Thyroid gland (tissue), 4 donors: ENCODE measurements at regions not wholly inside any gene's neighbourhood (a gene's known extent, or its start where the extent isn't known, plus 50 kb on each side); places are given as distances from the start of the nearest gene placed in this dataset.

Experiments used
- DNase-seq, 2 donors: peaks; one replicate each; pipeline ENCODE4 v3.0.0-alpha.2; 2019
- H3K27ac ChIP-seq, 3 donors: fragments of 200-600 bp; sonication (generic); 1 replicate in 2 of 3; 2 replicates in 1 of 3; pipeline ENCODE4 v1.5.1; 2016 to 2019; ENCODE audit warnings: mild to moderate bottlenecking in 1 of 3, moderate library complexity in 1 of 3
- H3K27me3 ChIP-seq: fragments of 200-600 bp; sonication (generic); one replicate; pipeline ENCODE4 v1.5.1; 2019
- H3K36me3 ChIP-seq, 2 donors: fragments of 200-600 bp; sonication (generic); one replicate each; pipeline ENCODE4 v1.5.1; 2016 to 2019
- H3K4me1 ChIP-seq, 2 donors: fragments of 200-600 bp; sonication (generic); one replicate each; pipeline ENCODE4 v1.5.1; 2017 to 2019
- H3K4me3 ChIP-seq, 3 donors: fragments of 200-600 bp; sonication (generic); replicated peaks in 1 of 3; 1 replicate in 2 of 3; 2 replicates in 1 of 3; pipeline ENCODE4 v1.5.1; 2016; ENCODE audit warnings: mild to moderate bottlenecking in 1 of 3
- H3K9me3 ChIP-seq: fragments of 200-600 bp; sonication (generic); one replicate; pipeline ENCODE4 v1.5.1; 2017
- POLR2A ChIP-seq, 2 donors: fragments of 450-650 bp; IDR thresholded peaks; one replicate each; pipeline ENCODE4 v1.6.1; 2017; ENCODE audit warnings: antibody characterized with exemption in 2 of 2, mild to moderate bottlenecking in 2 of 2, moderate library complexity in 1 of 2
- WGBS, 2 donors: methylation state at CpG; one replicate each; pipeline ENCODE4 v1.1.5; 2017; 5-methylcytosine and 5-hydroxymethylcytosine counted together
- intact Hi-C: fragments of 100-400 bp; cut with DNase I; formaldehyde crosslinking; loops from one replicate; pipeline ENCODE4 v1.15.1; 2023
- TF ChIP-seq, protein P1 (sequence below), 6 experiments: fragments of 200-600 bp in 3 of 6; fragments of 450-650 bp in 3 of 6; sonication (generic) in 3 of 6; IDR thresholded peaks; one replicate each; pipeline ENCODE4 v1.5.1; 2016 to 2019; ENCODE audit warnings: antibody characterized with exemption in 6 of 6, mild to moderate bottlenecking in 2 of 6, inconsistent platforms in 1 of 6, moderate library complexity in 1 of 6

DNA sequence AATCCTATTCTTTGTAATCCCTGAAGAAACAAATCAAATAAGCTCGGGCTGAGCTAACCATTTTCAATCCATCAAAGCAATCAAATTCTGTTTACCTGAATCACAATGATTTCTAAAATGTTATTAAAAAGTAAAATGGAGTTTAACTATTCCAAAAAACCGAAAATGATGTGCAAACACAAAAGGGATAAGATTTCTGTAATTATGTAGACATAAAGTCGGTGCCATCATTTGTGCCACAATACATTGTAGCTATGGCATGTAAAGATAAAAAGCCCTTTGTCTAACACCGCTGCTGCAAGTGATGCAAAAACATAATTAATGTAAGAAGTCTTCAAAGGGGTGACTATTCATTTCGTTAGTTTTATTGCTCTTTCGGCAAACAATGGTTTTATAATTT is 125.1 kb upstream of the FAM204A start:
- H3K4me3 ChIP-seq: no peak overlapping the region
- intact Hi-C loops: no loop called here
- H3K4me1 ChIP-seq: no peaks in the 10 kb centered on the region
- H3K9me3 ChIP-seq: no peaks in the 10 kb centered on the region
- no peak overlapping the region for H3K27ac ChIP-seq
- no peak for DNase-seq
- 73 to 77% methylated on average over 6 of the region's 6 CpGs for WGBS, 2 donors
- no peak for TF ChIP-seq POLR2A (IDR thresholded peaks at IDR 0.05)
- TF ChIP-seq, protein P1, sequence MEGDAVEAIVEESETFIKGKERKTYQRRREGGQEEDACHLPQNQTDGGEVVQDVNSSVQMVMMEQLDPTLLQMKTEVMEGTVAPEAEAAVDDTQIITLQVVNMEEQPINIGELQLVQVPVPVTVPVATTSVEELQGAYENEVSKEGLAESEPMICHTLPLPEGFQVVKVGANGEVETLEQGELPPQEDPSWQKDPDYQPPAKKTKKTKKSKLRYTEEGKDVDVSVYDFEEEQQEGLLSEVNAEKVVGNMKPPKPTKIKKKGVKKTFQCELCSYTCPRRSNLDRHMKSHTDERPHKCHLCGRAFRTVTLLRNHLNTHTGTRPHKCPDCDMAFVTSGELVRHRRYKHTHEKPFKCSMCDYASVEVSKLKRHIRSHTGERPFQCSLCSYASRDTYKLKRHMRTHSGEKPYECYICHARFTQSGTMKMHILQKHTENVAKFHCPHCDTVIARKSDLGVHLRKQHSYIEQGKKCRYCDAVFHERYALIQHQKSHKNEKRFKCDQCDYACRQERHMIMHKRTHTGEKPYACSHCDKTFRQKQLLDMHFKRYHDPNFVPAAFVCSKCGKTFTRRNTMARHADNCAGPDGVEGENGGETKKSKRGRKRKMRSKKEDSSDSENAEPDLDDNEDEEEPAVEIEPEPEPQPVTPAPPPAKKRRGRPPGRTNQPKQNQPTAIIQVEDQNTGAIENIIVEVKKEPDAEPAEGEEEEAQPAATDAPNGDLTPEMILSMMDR (IDR thresholded peaks at IDR 0.05): no peak
- H3K27me3 ChIP-seq: no peaks in the 10 kb centered on the region
- H3K36me3 ChIP-seq: no peaks in the 10 kb centered on the region

DNA sequence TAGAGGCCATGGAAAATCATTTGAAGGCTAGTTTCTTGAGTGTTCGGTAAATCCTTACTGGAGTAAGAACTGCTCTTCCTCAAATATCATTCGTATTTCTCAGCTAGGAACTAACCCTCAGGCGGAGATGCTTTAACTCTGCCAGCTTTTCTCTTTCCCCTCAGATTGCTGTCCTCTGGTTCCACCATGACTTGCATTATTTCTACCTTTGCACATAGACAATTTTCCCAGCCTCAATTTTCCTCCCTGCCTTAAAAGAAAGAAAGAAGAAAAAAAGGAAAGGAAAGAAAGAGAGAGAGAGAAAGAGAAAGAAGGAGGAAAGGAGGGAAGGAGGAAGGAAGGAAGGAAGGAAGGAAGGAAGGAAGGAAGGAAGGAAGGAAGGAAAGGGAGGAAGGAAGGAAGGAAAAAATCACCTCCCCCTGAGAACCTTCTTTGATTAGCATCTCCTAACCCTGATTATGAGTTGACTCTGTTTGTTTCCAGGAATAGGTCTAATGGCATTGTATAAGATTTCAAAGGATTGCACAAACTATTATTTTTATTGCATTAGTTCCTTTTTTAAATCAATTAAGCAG is 123.3 kb upstream of the FAM204A start:
- Histone ChIP-seq H3K36me3 (no peaks in the 10 kb centered on the region), H3K4me1 (no peaks in the 10 kb centered on the region), H3K4me3 (no peak overlapping the region), H3K27me3 (no peaks in the 10 kb centered on the region), H3K9me3 (no peaks in the 10 kb centered on the region), H3K27ac (no peak overlapping the region)
- no peak for TF ChIP-seq POLR2A (IDR thresholded peaks at IDR 0.05)
- TF ChIP-seq, protein P1 (IDR thresholded peaks at IDR 0.05): no peak
- intact Hi-C loops: no loop called here
- WGBS, 2 donors: 89 to 90% methylated on average over 3 of the region's 3 CpGs
- no peak for DNase-seq

DNA sequence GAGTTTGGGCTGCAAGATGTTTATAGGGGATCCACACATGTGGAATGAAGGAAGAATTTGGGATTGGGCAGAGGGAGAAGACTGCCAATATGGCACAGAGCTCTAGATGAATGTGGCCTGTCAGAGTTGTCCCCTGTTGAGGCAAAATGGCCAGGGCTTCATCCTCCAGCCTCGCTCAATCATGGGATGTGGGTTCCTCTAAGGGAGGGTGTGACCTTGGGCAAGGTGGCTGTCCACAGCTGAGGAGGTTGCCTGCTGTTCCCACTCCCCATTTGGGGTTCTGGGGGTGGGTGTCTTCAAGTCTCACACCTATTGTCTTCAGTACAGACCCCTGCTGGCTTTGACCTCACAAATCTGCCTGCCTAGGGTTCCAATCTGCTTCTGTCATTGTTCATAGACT is 121.6 kb upstream of the FAM204A start:
- WGBS, 2 donors: 75 to 100% methylated on average over 1 of the region's 1 CpG
- intact Hi-C loops: no loop called here
- no peak for DNase-seq

DNA sequence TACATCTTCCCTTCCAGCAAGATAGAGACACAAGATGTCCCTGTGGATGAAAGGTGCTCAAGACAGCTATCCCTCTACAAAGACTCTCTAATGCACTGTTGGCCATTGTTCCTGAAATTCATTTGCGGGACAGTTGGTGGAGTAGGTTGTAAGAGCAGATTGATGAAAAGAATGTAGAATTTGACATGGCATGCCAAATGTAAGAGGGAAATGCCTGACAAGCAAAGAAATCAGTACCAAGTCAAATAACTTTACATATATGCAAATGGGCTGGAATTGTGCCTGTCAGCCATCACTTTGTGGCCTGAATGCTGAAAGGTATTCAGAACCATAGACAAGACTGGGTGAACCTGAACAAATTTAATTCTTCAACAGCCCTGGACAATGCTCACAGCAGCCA is 120.3 kb upstream of the FAM204A start:
- no peaks in the 10 kb centered on the region for H3K9me3 ChIP-seq
- DNase-seq: no peak
- intact Hi-C loops: no loop called here
- WGBS, 2 donors: 98 to 100% methylated on average over 1 of the region's 1 CpG
- no peaks in the 10 kb centered on the region for H3K4me1 ChIP-seq
- H3K27me3 ChIP-seq: no peaks in the 10 kb centered on the region
- H3K4me3 ChIP-seq: no peak overlapping the region
- H3K36me3 ChIP-seq: no peaks in the 10 kb centered on the region
- no peak overlapping the region for H3K27ac ChIP-seq
- TF ChIP-seq, protein P1 (IDR thresholded peaks at IDR 0.05): no peak
- no peak for TF ChIP-seq POLR2A (IDR thresholded peaks at IDR 0.05)

More for the DNA sequence above, 121.6 kb upstream of the FAM204A start:
- TF ChIP-seq, protein P1 (IDR thresholded peaks at IDR 0.05): no peak
- no peak for TF ChIP-seq POLR2A (IDR thresholded peaks at IDR 0.05)
- Histone ChIP-seq H3K9me3 (no peaks in the 10 kb centered on the region), H3K4me3 (no peak overlapping the region), H3K36me3 (no peaks in the 10 kb centered on the region), H3K4me1 (no peaks in the 10 kb centered on the region), H3K27ac (no peak overlapping the region), H3K27me3 (no peaks in the 10 kb centered on the region)

DNA sequence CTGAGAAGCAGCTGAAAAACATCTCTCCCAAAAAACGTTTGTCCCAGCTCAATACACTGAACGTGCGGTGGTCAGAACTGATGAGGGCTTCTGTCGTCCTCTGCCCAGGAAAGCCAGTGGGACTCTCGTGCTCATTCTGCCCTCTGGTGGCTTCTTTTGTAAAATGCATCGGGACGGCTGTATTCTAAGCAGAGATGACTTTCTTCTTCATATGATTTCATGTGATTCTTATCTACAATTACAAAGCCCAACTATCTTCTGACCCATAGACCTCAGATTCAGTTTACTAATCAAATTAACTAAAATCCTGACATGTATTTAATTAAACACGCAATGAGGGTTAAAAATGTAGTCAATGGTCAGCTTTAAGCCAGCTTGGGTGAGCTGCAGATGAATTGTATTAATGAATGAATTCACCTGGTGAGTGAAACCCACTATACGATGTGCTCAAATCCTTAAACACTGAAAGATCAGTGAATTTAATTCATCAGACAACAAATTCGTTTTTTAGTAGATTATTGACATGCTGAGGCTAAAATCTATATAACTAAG is 117.6 kb upstream of the FAM204A start:
- no peaks in the 10 kb centered on the region for H3K9me3 ChIP-seq
- H3K4me3 ChIP-seq: no peak overlapping the region
- intact Hi-C loops: loop anchor here (10.0 kb wide), 1 partner anchor 965 kb away; no protein-coding TSS in a partner anchor
- H3K4me1 ChIP-seq: no peaks in the 10 kb centered on the region
- peak; percentile 43 to 57 for DNase-seq
- no peaks in the 10 kb centered on the region for H3K36me3 ChIP-seq
- 2 to 3% methylated on average over 10 of the region's 10 CpGs for whole genome bisulfite sequencing, 2 donors
- no peak overlapping the region for H3K27ac ChIP-seq
- no peaks in the 10 kb centered on the region for H3K27me3 ChIP-seq
- no peak for TF ChIP-seq POLR2A (IDR thresholded peaks at IDR 0.05)
- TF ChIP-seq, protein P1 (IDR thresholded peaks at IDR 0.05): peak in 5 of 6 experiments; percentile 37 to 80 (median 53)
